GOT3 (cell line): ENCODE measurements at regions not wholly inside any gene's neighbourhood (a gene's known extent, or its start where the extent isn't known, plus 50 kb on each side); places are given as distances from the start of the nearest gene placed in this dataset.
"Not testable (repeated sequence)": the region's sequence is repeated elsewhere in the genome, so short reads cannot be mapped to it uniquely, and the experiment has no call there.

Experiments
- DNase-seq: peaks from one replicate; lab custom pipeline; 2025; ENCODE audit warnings: mixed read lengths; lab: John Stamatoyannopoulos, UW

DNA sequence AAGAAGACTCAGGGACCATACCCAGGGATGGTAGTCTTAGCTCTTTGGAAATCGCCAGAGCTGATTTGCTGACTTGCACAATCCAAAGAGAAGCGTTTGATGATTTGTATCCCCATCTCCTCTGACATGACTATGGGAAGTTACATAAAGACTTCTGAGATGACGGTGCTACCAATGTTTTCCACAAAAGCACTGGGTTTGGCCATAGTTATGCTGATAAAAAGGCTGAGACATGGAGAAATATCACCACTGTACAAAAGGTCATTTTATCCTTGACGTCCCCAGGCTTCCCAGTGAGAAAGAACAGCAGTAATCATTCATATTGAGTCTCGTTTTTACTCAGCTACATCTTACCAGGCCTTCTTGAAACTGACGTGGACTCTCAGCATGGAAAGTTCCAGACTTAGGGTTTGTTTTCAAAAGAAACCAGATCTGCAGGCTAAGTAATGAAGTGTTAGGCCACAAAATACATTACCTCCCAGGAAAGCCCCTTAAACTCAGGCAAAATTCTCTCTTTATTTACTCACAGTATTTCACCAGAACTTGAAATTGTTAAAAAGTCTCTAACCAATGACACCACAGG is 370.3 kb upstream of the JARID2 start:
- DNase-seq, result no peak

DNA sequence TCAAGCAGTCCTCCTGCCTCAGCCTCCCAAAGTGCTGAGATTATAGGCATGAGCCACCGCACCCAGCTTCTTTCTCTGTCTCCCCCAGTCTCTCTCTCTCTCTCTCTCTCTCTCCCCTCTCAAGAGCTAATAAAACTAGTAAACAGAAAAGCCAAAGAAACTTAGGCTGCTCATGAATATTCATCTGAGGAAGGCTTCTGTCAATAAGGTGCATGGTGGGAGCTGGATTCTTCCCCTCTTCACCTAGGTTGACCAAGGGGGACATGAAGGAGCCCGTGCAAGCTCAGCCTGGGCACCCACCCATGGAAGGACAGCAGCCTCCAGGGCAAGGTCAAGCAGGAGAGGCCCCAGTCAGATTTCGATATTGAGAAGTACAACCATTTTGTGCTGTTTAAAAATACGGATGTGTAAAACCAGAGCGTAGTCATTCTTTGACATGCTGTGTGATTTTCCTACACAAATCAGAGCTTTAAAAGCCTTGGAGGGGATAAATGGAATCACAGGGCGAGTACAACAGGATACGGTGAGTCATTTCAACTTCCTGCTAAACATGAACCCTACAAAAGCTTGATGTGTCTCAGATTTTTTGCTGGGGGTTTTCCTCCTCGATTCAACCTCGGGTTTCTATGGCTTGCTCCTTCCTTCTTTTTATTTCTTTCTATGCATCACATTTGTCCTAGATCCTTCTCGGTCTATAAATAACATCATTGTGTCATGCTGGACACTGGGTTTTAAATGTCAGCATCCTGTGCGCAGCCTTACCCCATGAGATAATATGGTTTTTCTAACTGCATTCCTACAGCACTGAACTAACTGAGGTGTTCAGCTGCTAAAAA is 368.9 kb upstream of the JARID2 start:
- no peak for DNase-seq

DNA sequence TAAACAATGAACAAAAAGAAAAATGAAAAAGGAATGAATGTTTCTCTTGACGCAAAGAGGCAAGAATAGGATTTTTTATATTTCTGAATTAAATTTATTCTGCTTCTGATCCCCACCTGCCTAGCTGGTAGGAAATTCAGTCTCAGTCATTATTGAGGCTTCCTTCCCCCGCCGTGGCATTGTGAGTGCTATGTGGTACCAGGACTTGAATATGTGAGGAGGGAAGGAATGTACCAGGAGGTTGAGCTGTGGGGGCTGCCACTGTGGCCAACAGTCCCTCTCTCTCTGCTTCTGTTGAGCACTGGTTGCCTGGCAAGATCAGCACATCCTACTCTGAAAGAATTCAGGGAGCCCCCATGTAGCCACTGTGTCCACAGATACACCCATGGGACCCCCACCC is 368.1 kb upstream of the JARID2 start:
- DNase-seq, result no peak

DNA sequence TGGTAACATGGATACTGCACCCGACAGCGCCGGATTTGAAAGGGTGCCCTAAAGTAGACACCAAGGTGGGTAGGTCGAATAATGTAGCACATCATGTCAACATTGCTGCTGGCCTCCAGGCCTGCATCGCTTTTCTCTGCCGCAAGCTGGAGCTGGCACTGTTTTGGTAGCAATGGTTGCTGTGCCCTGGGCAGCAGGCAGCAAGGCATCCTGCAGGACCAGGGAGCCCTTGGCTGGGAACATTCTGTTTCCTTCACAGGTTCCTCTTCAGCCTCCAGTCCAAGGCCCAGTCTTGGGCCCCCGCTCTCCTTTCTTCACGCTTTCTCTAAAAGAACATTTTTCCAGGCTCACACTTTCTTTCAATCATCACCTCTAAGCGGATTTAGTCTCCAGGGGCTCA is 365.8 kb upstream of the JARID2 start:
- DNase-seq, result no peak

DNA sequence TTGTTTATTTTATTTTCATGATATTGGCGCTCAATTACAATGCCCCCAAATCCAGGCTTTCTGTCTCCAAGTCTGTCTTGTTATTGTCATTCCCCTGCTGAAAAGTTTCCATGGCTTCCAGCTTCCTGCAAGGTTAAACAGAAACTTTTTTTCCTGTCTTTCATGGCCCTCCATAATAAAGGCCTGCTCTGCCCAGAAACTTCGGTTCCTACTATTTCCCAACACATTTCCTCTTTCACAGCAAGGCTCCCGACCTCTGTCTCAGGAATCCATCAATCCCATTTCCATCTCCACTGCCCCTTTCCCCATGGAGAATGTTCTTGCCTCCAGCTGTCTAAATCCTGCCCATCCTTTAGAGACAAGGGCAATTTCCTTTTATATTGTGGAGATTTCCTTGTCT is 365.2 kb upstream of the JARID2 start:
- DNase-seq, result no peak

DNA sequence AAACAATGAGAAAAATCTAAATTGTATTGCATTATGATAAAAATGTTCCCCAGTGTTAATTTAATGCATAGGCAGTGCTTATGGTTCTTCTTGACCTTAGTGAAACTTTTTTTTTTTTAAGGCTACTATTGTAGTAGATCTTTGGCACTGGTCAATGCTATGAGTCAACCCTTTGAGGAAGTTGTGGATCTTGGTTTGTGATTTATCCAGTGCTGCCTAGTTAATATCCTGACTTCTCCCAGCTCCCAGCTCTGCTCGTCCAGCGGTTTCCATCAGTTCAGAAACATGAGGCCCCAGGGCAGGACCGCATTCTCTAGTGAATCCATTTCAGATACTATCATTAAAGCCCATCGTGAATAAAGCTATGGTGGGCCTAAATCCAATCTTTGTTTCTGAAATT is 364.5 kb upstream of the JARID2 start:
- no peak for DNase-seq

DNA sequence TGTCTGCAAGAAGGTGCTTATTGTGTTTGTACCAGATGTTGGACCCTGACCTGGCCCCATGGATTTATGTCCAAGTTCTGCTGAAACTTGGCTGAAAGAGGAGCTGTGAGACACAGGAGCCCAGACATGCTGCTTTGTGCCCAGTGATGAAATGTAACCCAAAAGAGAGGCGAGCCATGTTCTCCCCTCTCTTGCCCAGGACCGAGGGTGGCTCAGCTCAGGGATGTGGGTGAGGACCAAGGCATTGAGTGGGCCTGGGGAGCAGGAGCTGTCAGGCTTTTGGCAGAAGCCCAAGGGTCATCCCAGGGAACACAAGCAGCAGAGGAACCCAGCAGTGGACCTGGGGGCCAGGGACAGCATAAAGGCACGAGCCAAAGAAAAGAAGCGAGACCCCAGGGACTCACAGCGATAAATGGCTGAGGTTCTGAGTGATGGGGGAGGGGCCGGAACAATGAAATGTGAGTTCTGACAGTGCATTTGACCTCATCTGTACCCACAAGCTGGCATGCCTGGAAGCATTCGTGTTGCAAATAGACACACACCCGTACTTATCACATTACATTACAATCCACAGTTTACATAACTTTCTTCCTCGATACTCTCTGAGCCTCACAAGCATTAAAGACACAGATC is 363.4 kb upstream of the JARID2 start:
- no peak for DNase-seq

DNA sequence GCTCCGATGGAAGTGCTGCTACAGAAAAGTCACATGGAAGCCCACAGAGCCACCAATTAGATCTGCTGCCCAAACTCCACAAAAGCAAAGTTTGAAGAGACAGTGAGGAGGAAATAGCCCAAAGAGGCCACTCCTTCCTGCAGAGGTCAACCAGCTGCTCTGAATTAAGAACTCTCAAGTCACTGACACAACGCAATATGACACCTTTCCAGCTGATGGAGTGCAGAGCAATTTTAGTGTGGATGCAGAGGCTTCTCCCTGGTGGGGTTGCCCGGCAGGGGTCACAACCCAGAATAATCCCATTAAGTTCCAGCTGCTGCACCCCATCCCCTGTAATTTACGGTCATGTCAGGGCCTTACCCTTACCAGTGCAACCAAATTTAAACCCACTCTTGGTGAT is 361.9 kb upstream of the JARID2 start:
- DNase-seq, result no peak

DNA sequence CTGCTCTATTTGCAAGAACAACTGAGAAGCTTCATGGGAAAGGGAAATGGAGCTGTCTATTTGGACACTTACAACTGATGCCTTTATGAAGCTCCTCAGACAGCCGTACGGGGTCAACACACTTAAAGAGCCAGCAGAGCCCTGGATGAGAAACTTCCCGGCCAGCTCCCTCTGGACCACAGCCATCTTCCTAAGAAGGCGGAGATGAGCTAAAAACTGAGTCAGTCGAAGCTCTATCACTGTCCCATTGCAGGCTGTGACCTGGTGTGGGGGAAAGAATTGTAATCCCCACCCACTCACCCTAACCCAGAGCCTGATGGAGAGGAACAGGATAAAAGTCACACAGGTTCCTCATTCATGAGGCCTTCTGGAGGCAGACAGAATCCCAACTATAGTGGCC is 360.4 kb upstream of the JARID2 start:
- DNase-seq, result no peak

DNA sequence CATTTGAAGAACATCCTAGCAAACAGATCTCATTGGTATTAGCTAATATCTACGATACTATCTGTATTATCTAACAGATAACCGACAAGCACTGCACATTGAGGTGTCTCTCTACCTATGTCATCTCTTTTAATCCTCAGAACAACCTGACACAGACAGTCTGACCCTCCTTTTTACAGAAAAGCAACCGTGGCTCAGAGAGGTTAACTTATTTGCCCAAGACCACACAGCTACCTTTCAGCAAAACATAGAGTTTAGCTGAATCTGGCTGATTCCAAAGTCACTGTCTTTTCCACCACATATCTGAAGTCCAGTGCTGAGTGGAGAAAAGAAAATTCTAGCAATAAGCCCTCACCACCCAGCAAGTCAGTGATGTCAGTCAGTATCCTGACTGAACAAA is 358.7 kb upstream of the JARID2 start:
- DNase-seq, result no peak

DNA sequence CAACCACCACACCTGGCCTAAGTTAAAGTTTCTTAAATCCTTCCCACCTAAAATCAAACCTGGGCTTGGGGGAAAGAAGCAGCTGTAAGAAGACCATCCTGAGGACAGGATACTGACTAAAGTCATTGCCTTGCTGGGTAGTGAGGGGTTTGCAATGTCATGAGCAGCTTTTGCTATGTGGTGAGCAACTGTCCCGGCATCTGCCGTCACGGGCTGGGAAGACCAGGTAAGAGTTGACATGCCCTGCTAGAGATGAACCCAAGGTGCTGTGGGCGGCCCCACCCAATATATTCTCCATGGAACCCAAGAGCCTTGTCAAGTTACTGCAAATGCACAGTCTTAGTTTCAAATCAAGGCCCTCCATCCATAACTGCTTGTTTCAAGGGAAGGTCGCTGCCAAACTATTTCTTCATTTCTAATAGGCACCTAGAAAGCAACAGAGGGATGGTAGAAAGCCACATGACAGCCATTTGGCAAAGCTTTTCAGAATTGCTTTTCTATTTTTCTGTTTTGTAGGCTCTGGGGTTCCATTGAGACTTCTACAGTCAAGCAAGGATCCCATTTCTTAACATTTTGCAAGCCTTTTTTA is 357.8 kb upstream of the JARID2 start:
- no peak for DNase-seq

DNA sequence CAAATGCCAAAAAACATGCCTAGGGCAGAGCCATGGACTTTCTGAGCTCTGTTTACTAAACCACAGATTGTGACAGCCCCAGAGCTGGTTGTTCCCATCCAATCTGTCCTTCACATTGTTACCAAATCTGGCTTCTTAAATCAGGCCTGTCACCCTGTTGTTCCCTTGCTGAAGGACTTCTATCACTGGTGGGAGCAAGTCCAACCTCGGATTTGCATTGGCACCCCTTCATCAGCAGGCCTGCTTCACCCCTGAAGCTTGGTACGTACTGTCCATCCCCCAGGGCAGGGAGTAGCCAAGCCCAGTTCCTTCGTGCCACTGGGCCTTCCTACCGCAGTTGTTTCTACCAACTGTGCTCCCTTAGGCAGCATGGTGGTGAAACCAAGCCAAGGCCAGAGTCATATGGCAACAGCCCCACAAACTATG is 357.3 kb upstream of the JARID2 start:
- DNase-seq, result no peak

DNA sequence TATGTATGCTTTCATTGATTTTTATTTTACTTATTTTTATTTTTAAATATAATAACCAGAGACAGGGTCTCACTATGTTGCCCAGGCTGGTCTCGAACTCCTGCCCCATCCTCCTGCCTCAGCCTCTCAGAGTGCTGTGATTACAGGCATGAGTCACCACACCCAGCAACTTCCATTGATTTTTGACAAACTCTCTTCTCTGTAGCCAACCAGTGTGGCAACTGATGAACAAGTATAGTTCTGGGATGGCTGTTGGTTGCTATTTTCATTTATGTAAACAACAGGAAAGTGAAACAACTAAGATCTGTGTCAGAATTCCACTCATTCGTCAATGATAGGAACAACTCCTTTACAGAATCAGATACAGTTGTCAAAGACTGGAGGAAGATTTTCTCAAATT is 356.7 kb upstream of the JARID2 start:
- DNase-seq, result no peak

DNA sequence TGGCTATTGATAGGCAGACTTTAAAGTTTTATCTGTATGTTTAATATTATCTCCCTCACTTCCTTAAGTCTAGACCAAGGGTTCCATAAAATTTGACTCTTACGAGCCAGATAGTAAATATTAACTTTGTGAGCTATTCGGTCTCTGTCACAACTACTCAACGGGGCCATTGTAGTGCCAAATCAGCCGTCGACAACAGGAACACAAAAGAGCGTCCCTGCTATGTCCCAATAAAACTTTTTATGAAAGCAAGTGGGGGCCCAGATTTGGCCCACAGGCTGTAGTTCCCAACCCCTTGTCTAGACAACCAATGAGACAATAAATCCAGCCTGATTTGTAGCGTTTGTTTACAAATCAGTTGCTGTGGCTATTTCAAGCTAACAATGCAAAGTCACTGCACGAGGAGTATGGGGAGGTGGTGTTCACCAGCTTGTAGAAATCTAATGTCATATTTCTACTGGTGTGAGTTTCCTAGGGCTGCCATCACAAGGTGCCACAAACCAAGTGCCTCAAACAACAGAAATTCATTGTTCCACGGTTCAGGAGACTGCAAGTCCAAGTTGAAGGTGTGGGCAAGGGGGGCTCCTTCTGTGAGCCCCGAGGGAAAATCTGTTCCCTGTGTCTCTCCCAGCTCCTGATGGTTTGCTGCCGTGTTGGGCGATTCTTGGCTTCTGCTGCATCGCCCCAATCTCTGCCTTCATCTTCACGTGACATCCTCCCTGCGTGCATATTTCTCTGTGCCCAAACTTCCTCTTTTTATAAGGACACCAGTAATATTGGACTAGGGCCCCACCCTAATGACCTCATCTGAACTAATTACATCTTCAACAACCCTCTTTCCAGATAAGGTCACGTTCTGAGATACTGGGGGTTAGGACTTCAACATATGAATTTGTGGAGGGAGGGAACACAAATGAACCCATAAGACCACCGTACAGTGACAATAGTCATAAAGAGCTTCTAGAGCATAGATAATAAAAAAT is 356.0 kb upstream of the JARID2 start:
- DNase-seq, result no peak

DNA sequence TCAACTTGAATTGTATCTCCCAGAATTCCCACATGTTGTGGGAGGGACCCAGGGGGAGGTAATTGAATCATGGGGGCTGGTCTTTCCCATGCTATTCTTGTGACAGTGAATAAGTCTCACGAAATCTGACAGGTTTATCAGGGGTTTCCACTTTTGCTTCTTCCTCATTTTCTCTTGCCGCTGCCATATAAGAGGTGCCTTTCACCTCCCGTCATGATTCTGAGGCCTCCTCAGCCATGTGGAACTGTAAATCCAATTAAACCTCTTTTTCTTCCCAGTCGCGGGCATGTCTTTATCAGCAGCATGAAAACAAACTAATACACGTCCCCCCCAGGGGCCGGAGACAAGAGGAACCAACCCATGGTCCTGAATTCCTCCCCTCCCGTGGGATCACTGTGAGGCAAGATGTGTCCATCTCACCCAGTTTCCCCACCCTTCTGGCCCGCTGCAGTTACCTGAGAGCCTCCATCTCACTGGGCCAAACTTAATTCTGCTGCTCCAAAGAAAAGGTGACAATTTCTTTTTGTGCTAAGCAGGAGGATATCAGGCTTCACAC is 354.0 kb upstream of the JARID2 start:
- not testable (repeated sequence) for DNase-seq

DNA sequence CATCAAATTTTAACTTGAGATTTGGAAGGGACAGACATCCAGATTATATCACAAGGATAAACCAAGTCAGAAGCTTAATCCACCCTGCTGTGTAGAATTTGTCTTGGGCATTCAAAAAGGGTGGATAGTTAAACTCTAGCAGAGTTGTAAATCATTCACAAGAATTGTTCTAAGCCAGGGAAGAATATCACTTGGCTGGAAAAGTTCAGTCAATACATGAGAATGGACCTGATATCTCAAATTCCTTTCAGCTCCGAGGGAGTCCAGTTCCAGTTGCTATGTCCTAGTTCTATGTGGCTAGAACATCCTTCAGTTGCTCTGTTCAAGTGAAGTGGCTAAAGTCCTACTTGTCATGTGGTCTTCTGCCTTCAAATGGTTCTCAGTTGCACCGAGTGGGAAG is 351.8 kb upstream of the JARID2 start:
- no peak for DNase-seq

DNA sequence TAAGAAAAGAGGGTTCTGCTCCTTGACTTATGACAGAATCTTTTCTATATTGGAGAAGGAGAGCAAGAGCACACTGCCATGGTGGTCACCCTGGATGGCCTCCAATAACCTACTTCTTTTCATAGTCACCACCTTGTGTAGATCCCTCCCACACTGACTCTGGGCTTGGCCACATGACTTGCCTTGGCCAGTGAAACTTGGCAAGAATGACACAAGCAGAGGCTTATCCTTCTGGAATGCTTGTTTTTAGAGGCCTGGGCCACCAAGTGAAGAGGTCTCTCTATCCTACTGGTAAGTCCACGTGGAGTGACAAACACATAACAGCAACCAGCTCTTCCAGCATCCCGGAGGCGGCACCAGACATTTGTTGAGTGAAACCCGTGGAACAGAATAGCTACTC is 349.4 kb upstream of the JARID2 start:
- no peak for DNase-seq

DNA sequence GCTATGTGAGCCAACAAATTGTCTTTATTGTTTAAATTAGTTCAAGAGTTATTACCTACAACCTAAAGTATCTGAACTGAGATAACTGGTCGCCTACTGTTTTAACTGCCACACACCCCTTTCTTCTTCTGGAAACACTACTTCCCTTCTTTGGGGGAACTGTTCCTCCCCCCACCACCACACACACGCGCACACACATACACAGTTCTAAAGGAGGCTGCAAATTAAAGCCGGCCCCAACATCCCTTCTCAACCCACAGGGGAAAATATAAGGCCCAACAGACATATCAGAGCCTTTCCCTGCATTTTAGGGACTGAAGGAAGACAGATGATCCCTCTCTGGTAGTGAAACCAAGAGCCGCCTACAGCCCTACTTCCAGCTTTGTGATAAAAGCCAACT is 348.0 kb upstream of the JARID2 start:
- no peak for DNase-seq

DNA sequence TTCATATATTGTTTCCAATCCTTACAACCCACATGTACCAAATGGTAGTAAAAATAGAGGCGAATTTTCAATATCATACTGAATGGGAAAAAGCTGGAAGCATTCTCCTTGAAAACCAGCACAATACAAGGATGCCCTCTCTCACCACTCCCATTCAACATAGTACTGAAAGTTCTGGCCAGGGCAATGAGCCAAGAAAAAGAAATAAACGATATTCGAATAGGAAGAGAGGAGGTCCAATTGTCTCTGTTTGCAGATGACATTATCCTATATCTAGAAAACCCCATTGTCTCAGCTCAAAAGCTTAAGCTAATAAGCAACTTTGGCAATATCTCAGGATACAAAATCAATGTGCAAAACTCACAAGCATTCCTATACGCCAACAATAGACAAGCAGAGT is 346.4 kb upstream of the JARID2 start:
- not testable (repeated sequence) for DNase-seq

DNA sequence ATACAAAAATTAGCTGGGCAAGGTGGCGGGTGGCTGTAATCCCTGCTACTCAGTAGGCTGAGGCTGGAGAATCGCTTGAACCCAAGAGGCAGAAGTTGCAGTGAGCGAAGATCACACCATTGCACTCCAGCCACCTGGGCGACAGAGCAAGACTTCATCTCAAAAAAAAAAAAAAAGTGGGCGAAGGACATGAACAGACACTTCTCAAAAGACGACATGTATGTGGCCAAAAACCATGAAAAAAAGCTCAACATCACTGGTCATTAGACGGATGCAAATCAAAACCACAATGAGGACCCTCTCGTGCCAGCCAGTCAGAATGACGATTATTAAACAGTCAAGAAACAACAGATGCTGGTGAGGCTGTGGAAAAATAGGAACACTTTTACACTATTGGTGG is 344.9 kb upstream of the JARID2 start:
- no peak for DNase-seq
